HUES48 (cell line): ENCODE measurements at regions not wholly inside any gene's neighbourhood (a gene's known extent, or its start where the extent isn't known, plus 50 kb on each side); places are given as distances from the start of the nearest gene placed in this dataset.

Source experiments
- H3K27ac ChIP-seq: one replicate; pipeline ENCODE4 v1.7.0; 2013; ENCODE audit warnings: low read depth, low read length, inconsistent platforms
- H3K27me3 ChIP-seq: 2 replicates; pipeline ENCODE4 v1.6.1; 2013; ENCODE audit warnings: mild to moderate bottlenecking, low read length; ENCODE audit not compliant: control insufficient read depth, insufficient read depth
- H3K36me3 ChIP-seq: 2 replicates; pipeline ENCODE4 v1.6.1; 2013; ENCODE audit warnings: low read length; ENCODE audit not compliant: control insufficient read depth, insufficient read depth
- H3K4me1 ChIP-seq: 2 replicates; pipeline ENCODE4 v1.6.1; 2013; ENCODE audit warnings: mild to moderate bottlenecking, low read length; ENCODE audit not compliant: control insufficient read depth, insufficient read depth
- H3K4me3 ChIP-seq: 2 replicates; pipeline ENCODE4 v1.5.1; 2013; ENCODE audit warnings: mild to moderate bottlenecking, low read depth, low read length
- H3K9ac ChIP-seq: 2 replicates; pipeline ENCODE4 v1.6.1; 2013; ENCODE audit warnings: mild to moderate bottlenecking, low read depth, low read length, moderate library complexity
- H3K9me3 ChIP-seq: 2 replicates; pipeline ENCODE4 v1.6.1; 2013; ENCODE audit warnings: low read length; ENCODE audit not compliant: control insufficient read depth, insufficient read depth

- H3K9ac ChIP-seq = peak overlapping the region; percentile 33; the same call in 1 of the 2 replicates
- H3K9me3 ChIP-seq = no peaks in the 10 kb centered on the region
- no peak overlapping the region for H3K4me3 ChIP-seq
- H3K27me3 ChIP-seq = no peaks in the 10 kb centered on the region
- H3K4me1 ChIP-seq = peaks cover 18% of the 10 kb centered on the region
- no peaks in the 10 kb centered on the region for H3K36me3 ChIP-seq
- H3K27ac ChIP-seq = peak overlapping the region; percentile 30
Measured at GRCh38 chr7:26101361-26102151, 50.4 kb upstream of the NFE2L3 start.

GRCh38 chr7:26102176-26102575 is 49.8 kb upstream of the NFE2L3 start:
- Histone ChIP-seq H3K4me3 (no peak overlapping the region), H3K27me3 (no peaks in the 10 kb centered on the region), H3K36me3 (no peaks in the 10 kb centered on the region), H3K27ac (no peak overlapping the region), H3K9me3 (no peaks in the 10 kb centered on the region), H3K9ac (no peak overlapping the region), H3K4me1 (peaks cover 18% of the 10 kb centered on the region)
